Left colon (tissue), 2 donors: ENCODE measurements at regions not wholly inside any gene's neighbourhood (a gene's known extent, or its start where the extent isn't known, plus 50 kb on each side); places are given as distances from the start of the nearest gene placed in this dataset.

ENCODE experiments used
- ATAC-seq: fragments of 200-7000 bp; cut with Tn5 transposase; one replicate; pipeline ENCODE4 v1.9.1; 2020; ENCODE audit warnings: mild to moderate bottlenecking, moderate library complexity
- DNase-seq, 2 donors: peaks; one replicate each; pipeline ENCODE4 v3.0.0-alpha.2; 2020
- intact Hi-C, 2 donors: fragments of 100-400 bp; cut with DNase I in 1 of 2; cut with micrococcal nuclease in 1 of 2; formaldehyde crosslinking; loops; one replicate each; pipeline versions ENCODE4 v1.11.2 to v1.14.0; 2022; cut with DNase I, micrococcal nuclease
- donor health status: DM: no; HTN: no; CAD: no.
- donor health status: DM: yes; HTN: yes; CAD: no.

DNA sequence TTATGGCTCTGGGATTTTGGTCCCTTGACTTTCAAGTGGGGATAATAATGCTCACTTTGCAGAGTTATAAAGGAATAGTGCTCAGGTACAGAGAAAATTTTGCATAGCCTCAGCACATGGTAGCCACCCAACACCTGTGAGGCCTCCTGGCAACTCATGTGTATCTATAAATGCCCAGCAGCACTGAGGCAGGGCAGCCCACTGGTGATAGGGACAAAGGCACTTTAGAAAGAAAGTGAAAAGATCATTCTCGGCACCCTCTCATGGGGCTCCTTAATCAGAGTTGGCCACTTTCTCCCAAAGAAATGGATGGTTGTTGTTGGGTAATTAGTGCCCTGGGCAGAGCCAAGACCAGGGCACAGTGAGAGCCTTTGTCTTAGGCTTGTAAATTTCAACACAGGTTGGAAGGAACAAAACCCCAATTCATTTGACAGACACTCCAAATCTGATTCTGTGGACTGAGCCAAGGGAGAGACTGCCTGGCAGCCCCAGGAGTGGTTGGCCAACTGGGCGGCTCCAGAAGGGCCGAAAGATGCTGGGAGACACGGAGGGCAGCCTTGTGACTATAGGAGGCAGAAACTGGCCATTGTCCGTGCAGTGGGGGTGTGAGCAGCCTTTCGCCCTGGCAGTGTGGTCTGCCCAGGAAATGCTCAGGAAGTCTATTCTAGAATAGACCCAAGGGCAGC is 213.2 kb upstream of the RGMA start:
- DNase-seq = no peak
- ATAC-seq = no peak
- intact Hi-C loops = no loop called here

GRCh38 chr15:93300796-93301195 is 211.8 kb upstream of the RGMA start:
- intact Hi-C loops = no loop called here
- DNase-seq = peak in 1 of 2 donors; percentile 18
- ATAC-seq = peak; percentile 77

DNA sequence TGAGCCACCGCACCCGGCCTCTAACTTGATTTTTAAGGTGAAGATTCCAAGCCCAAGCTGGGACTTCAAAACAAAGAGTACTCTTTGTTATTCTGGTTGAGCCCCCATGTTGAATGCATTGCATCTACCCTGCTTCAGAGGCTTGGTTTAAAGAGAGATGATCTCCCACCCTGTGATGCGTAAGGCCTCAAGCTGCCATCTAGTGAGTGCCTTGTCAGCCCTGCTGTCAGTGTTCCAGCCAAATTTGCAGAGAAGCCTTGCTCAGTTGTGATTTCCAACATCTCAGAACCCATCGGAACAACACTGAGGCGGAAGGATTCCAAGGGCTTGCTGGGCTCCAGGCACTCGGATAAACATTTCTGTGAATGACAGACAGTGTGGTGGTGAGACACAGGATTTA is 210.7 kb upstream of the RGMA start:
- DNase-seq (no peak), ATAC-seq (no peak)
- intact Hi-C loops = no loop called here

DNA sequence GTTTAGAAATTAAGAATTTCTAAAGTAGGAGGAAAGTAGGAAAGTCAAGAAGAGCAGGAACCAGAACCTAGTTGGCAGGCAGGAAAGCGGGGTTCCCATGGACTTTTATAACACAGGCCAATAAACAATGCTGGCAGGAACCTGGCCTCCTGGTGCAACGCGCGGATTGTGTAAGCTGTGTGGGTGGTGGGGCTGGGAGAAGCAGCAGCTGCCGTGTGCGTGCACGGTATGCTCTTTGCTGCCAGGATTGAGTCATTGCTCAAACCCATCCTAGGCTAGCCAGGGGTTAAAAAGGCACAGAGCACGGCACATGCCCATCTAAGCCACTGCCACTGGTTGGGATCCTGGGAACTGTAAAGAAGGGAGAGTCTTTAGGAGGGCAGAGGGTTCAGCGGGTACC is 209.9 kb upstream of the RGMA start:
- ATAC-seq (no peak), DNase-seq (peak in 1 of 2 donors; percentile 34)
- intact Hi-C loops = no loop called here

DNA sequence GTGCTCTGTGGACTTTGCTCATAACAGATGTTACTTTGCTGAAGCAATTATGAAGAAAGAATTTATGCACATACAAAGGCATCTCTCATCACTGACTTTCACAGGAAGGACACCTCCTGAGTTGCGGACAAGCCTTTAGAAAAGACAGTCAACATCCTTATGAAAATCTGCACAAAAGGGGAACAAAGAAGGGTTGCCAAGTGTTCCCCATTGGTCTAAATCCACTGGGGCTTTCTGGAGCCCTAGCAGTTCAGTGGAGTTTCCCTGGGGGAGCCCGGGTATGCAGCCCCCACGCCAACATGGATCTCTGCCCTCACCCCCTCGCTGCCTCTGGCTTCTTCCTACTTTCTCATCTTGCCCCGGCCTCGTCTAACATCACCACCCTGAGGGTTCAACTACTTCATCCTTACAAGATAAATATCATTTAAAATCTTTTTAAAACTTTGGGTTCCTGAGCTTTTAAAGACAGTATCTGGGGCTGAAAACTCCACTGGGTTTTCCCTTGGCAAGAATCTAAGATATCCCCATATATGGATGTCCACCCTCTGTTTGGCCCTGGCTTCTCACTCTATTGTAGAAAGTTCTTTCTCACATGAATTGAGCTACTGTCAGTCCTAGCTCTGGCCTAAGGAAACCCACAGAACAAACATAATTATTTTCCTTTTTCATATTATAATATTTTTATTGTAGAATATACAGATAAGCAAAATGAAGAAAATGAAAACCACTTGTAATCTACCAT is 207.9 kb upstream of the RGMA start:
- intact Hi-C loops = no loop called here
- ATAC-seq = no peak
- DNase-seq = no peak

GRCh38 chr15:93294896-93295295 is 205.9 kb upstream of the RGMA start:
- intact Hi-C loops = no loop called here
- ATAC-seq = no peak
- DNase-seq = no peak

DNA sequence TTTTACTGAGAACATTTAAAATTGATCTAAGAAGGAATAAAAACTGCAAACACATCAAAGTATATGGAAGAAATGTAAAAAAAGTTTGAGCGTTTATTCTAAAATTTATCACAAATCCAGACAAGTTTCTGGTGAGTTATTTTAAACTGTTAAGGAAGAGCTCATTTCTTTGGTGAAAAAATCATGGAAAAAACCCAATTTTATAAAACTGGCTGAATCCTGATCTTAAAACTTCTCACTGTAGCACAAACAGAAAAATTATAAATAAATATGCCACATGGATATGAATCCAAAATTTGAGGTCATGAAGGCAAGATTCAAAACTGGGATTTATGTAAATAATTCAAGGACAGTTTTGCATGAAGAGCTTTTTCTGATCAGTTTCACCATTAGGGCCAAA is 205.1 kb upstream of the RGMA start:
- intact Hi-C loops = no loop called here
- DNase-seq = no peak
- ATAC-seq = no peak

GRCh38 chr15:93291380-93291779 is 202.4 kb upstream of the RGMA start:
- ATAC-seq = no peak
- DNase-seq = no peak
- intact Hi-C loops = no loop called here

DNA sequence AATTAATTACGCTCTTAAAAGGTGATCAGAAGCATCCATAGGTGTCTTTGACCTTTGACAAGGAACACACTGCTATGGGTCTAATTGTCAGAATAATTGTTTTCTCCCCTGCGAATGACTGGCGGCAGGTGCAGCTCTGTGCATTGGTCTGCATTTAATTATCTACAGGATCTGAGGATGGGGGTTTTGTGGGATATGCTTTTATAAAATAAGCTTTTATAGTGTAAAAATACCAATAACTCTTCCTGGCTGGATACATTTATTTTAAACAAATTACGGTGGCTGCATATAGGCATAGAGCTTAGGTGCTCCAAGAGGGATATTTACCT is 201.6 kb upstream of the RGMA start:
- no peak for ATAC-seq
- no peak for DNase-seq
- intact Hi-C loops = no loop called here

DNA sequence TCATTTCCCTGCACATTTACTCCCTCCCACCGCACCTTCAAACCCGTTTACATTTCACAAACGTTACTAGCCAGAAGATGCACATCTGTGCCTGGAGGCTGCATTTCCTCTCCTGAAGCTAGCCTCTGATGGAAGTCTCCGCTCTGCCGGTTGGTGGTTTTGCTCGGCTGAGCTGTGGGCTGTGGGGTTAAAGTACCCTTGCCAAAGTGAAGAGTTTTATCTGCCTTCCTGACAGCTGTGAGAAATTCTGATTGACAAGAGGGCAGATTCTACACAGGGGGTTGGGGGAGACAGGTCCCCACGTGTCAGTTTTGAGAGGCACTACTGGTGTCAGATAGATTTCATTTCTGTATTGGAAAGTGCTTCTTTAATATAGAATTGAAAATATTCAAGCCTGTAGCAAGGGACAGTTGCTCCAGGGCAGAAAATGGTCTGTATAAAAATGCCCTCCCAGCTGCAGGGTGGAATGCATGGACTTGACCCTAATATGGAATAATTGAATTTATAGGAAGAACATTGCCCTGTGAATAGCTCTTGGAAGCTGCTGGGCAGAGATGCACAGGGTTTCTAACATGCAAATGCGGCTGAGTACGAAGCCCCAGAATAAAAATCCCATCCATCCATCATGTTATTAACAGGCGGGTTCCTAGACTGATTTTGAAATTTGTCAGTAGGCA is 201.1 kb upstream of the RGMA start:
- ATAC-seq (no peak), DNase-seq (no peak)
- intact Hi-C loops = no loop called here

- no peak for ATAC-seq
- intact Hi-C loops = no loop called here
Observed at GRCh38 chr15:93288728-93289294, 199.8 kb upstream of the RGMA start.

GRCh38 chr15:93286446-93286845 is 197.4 kb upstream of the RGMA start:
- DNase-seq = no peak
- no peak for ATAC-seq
- intact Hi-C loops = no loop called here

More at GRCh38 chr15:93288728-93289294, 199.8 kb upstream of the RGMA start:
- no peak for DNase-seq

DNA sequence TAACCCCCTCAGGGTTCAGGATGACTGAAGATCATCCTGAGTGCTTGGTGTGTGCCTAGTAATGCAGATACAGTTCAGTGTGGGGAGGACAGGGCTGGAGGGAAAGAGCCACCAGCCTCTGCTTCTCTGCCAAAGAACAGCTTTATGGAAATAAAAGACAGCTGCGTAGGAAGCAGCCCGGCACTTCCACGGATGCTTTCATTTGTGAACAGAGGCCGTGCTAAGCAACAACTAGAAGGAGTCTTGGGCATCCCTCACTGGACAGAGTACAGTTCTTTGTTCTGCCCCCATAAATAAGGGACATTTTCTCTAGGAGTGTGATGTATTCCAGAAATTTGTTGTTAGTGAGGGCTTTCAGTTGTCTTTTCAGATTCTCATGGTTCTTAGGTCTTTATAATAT is 194.8 kb upstream of the RGMA start:
- DNase-seq (no peak), ATAC-seq (no peak)
- intact Hi-C loops = no loop called here

DNA sequence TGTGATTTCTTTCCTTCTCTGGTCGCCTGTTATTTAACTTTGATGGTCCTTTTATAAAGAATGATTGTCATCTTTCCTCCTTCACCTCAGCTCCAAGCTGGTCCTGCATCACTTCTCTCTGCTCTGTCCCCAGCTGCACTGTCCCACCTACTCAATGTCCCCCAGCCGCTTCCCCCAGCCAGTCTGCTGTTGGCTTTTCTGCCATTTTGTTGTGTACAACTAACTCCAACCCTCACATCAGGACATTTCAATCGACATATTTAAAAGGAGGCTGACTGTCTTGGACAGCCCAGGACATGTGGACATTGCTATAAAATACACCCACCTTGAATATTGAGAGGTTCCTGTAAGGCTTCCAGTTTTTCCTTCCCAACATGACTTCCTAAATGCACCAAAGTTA is 193.8 kb upstream of the RGMA start:
- ATAC-seq (no peak), DNase-seq (no peak)
- intact Hi-C loops = no loop called here

DNA sequence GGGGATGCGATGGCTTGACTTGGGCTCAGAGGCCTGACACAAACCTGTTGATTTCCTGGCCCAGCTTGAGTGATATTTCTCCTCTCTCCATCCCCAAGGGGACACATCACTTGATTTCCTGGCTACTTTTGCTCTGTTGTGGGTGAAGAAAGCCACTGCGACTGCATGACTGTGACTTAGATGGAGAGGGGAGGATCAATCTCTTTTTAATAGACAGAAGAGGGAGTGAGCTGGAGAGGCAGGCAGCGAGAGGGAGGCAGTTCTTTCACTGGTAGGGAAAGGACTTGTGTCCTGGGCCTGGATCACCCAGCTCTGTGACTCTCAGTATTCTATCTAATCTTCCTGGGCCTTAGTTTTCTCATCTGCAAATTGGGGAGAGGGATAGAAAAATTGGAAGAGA is 189.8 kb upstream of the RGMA start:
- intact Hi-C loops = no loop called here
- no peak for DNase-seq
- ATAC-seq = no peak

GRCh38 chr15:93278006-93278405 is 189.0 kb upstream of the RGMA start:
- DNase-seq = no peak
- intact Hi-C loops = no loop called here
- ATAC-seq = no peak

DNA sequence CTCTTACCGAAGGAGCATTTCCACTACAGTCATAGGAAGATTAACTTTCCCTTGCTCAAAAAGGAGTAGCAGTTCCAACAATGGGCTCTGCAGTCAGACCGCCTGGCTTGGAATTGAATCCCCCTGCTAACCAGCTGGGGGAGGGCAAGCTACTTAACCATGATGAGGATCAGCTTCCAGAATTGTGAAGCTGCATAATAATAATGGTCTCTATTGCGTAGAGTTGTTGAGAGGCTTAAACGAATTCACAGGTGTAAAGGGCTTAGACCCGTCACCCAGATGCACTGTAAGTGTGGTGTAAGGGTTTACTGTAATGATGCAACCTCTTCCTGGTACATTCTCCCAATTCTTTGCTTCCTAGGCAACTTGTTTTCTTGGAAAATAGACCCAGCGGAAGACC is 185.2 kb upstream of the RGMA start:
- ATAC-seq (no peak), DNase-seq (no peak)
- intact Hi-C loops = no loop called here

GRCh38 chr15:93271871-93272270 is 182.9 kb upstream of the RGMA start:
- DNase-seq = no peak
- no peak for ATAC-seq
- intact Hi-C loops = no loop called here

DNA sequence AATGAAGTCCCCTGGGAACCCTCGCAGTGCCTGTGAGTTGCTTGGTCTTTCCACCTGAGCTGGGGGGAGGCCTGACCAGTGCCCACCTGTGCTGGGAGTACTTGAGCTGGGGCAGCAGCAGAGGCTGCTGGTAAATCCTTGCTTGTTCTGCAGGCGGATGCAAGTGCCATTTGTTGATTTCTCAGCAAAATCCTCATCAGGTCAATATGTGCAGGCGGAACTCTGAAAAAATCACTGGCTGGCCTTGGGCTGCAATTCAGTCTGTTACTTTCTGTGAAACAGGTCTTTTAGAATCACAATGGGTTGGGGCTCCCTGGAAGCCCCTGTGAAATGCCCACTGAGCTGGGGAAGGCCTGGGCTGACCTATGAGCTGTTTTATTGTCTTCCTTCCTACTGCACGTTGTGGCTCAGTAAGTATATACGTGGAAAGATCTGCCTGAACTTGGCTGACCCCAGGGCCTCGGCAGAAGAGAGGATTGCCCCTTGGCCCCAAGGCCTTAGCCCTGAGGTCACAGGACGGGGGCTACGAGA is 182.0 kb upstream of the RGMA start:
- ATAC-seq = no peak
- DNase-seq = no peak
- intact Hi-C loops = no loop called here

DNA sequence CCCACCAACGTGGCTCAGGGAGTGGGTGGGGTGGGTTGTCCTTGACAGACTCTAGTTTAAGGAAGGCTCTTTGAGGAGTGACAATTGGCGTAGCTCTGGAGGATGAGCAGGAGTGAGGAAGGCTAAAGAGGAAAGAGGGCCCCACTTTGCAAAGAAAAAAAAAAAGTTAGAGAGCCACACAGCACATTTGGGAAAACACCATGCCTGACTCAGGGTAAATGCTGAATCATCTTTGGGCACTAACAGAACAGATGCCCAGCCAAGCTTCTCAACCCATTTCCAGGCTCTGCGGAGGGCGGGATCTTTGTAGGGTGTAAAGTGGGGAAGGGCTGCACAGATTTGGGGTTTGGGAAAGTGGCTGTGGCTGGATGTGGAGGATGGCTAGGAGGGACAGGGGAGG is 179.1 kb upstream of the RGMA start:
- intact Hi-C loops = no loop called here

More for the DNA sequence above, 179.1 kb upstream of the RGMA start:
- DNase-seq (no peak), ATAC-seq (no peak)
